ENCODE measurements at regions not wholly inside any gene's neighbourhood (a gene's known extent, or its start where the extent isn't known, plus 50 kb on each side); places are given as distances from the start of the nearest gene placed in this dataset.

- no peak for TF ChIP-seq TCF12 (IDR thresholded peaks at IDR 0.05; ENCODE audit: low read depth)
- TF ChIP-seq MAX (IDR thresholded peaks at IDR 0.05) = no peak
- no peak for TF ChIP-seq EP300 (IDR thresholded peaks at IDR 0.05; ENCODE audit: borderline replicate concordance)
Observed at GRCh38 chr1:79711001-79711431, 704.5 kb upstream of the ADGRL4 start.
